ENCODE measurements at regions not wholly inside any gene's neighbourhood (a gene's known extent, or its start where the extent isn't known, plus 50 kb on each side); places are given as distances from the start of the nearest gene placed in this dataset.
A peak's percentile ranks its signal among the peaks of the same experiment; 100 is the strongest.

DNA sequence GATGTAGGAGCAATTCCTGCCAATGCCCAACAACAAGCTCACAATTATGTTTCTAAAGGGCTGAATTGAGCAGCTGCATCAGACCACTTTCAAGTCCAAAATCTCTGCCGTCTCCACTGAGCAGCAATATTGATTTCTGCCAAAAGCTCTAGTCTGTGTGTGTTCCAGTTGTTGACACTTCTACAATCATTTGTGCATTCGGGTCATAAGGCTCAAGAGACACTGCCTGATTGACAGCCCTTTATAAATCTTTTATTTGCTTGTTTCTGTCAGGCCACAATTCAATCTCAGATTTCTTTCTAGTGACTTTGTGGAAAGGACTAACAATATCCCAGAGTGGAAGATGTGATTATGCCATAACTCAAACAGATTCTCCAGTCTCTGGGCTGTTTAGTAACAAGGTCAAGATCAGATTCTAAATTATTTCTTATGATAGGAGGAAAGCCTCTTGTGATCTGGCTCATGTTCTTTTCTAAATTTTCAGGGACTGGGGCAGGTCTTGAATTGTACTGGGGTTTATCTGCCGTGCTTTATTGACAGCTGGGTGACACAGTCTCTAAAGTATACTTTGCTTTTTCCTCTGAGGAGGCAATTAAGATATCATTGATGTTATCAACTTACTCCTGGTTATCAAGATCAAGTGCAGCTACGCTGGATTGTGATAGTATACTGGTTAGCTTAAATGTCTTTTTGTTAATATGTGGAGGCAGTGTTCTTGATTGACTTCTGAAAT, 377.1 kb downstream of the CNTNAP4 start:
- Histone ChIP-seq H3K36me3 (ENCODE audit: insufficient read depth, insufficient read length, low read length) (no peaks in the 10 kb centered on the region), H3K9me3 (ENCODE audit: insufficient read depth, low read length) (no peaks in the 10 kb centered on the region), H3K4me3 (ENCODE audit: insufficient read length, low read depth) (no peak overlapping the region), H3K4me1 (ENCODE audit: insufficient read depth, insufficient read length) (no peaks in the 10 kb centered on the region), H3K9ac (ENCODE audit: insufficient read length, low read depth) (no peak overlapping the region), H3K27me3 (ENCODE audit: insufficient read depth, insufficient read length) (no peaks in the 10 kb centered on the region)
- DNase-seq (ENCODE audit: low read depth, low spot score): no peak
- TF ChIP-seq ZNF274 (IDR thresholded peaks at IDR 0.05; ENCODE audit: low read depth, low read length): no peak
- TF ChIP-seq YY1 (IDR thresholded peaks at IDR 0.05; ENCODE audit: insufficient read depth, insufficient read length): no peak
- no peak for TF ChIP-seq SUZ12 (IDR thresholded peaks at IDR 0.05; ENCODE audit: extremely low read depth, insufficient read depth, insufficient read length)

DNA sequence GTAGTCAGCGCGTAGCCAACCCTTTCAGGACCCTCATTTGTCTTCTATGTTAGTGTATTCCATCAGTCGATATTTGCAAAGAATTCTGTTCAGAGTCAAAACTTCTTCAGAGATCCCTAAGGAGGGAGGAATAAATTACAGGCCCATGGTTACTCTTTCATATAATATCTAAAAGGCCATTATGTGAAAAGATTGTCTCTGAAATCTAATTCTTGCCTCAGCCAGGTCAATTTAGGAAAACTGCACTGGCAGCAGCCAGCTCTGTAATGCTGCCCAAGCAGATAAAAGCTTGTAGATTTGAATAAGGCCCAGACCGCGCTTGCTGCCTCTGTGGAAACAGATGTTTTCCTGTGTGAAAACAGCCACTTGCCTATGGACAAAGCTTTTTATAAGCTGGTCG, 379.8 kb downstream of the CNTNAP4 start:
- no peak overlapping the region for H3K9ac ChIP-seq (ENCODE audit: insufficient read length, low read depth)
- no peak overlapping the region for H3K4me3 ChIP-seq (ENCODE audit: insufficient read length, low read depth)
- no peaks in the 10 kb centered on the region for H3K9me3 ChIP-seq (ENCODE audit: insufficient read depth, low read length)
- TF ChIP-seq ZNF274 (IDR thresholded peaks at IDR 0.05; ENCODE audit: low read depth, low read length) (no peak), YY1 (IDR thresholded peaks at IDR 0.05; ENCODE audit: insufficient read depth, insufficient read length) (no peak), SUZ12 (IDR thresholded peaks at IDR 0.05; ENCODE audit: extremely low read depth, insufficient read depth, insufficient read length) (no peak)
- no peaks in the 10 kb centered on the region for H3K4me1 ChIP-seq (ENCODE audit: insufficient read depth, insufficient read length)
- H3K36me3 ChIP-seq (ENCODE audit: insufficient read depth, insufficient read length, low read length): no peaks in the 10 kb centered on the region
- DNase-seq (ENCODE audit: low read depth, low spot score): no peak
- H3K27me3 ChIP-seq (ENCODE audit: insufficient read depth, insufficient read length): no peaks in the 10 kb centered on the region

DNA sequence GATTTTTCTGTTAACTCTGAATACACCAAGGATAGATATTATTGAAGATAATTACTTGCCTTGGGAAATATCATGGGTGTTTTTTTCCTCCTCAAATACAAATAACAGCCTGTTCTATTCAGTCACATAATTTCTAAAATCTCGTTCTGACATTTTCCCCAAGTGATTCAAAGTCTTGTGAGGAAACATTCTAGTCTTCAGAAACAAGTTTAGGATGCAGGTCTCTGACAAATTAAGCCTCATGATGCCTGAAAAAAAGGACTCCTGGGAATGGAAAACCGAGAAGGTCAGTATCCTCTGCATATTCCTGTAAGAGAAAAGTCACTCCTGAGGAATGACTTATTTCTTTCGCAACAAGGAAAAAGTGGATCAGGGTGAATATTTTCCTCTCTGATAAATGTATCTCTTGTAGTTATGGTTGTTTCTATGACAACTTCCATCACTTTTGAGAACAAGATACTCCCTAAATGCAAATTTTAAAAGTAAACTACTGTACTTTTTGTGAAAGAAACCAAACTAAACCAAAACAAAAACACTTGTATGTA, 384.6 kb downstream of the CNTNAP4 start:
- Histone ChIP-seq H3K9ac (ENCODE audit: insufficient read length, low read depth) (no peak overlapping the region), H3K27me3 (ENCODE audit: insufficient read depth, insufficient read length) (no peaks in the 10 kb centered on the region), H3K4me3 (ENCODE audit: insufficient read length, low read depth) (no peak overlapping the region), H3K36me3 (ENCODE audit: insufficient read depth, insufficient read length, low read length) (no peaks in the 10 kb centered on the region), H3K4me1 (ENCODE audit: insufficient read depth, insufficient read length) (no peaks in the 10 kb centered on the region), H3K9me3 (ENCODE audit: insufficient read depth, low read length) (no peaks in the 10 kb centered on the region)
- DNase-seq (ENCODE audit: low read depth, low spot score): no peak
- TF ChIP-seq SUZ12 (IDR thresholded peaks at IDR 0.05; ENCODE audit: extremely low read depth, insufficient read depth, insufficient read length) (no peak), ZNF274 (IDR thresholded peaks at IDR 0.05; ENCODE audit: low read depth, low read length) (no peak), YY1 (IDR thresholded peaks at IDR 0.05; ENCODE audit: insufficient read depth, insufficient read length) (no peak)

DNA sequence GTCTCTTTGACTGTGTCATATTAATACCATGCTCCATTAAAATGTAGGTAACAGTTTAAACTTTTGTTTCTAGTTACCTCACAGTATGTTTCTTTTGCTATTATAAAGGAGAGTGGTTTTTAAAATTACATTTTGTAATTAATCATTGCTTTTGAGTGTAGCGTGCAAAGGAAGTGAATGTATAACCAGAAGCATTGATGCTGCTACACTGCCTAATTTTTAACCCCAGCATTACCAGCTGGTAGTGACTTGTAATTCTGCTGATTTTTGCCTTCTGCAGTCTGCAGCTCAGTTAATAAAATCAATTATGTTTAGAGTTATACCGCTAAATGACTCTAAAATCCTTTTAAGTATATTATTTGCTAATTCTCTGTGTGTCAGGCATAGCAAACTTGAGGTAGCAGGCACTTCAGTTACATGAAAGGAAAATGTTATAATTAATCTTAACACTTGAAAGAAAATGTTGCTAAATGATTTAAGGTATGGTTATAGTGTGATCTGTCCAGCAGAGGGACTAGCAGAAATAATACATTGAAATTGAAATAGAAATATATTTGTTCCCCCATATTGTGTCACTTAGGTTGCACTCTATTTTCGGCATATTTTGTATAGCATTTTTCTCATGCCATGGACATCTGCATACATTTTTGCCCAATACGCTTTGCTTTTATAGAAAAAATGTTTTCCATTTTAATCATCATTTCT, 388.5 kb downstream of the CNTNAP4 start:
- Histone ChIP-seq H3K36me3 (ENCODE audit: insufficient read depth, insufficient read length, low read length) (no peaks in the 10 kb centered on the region), H3K9me3 (ENCODE audit: insufficient read depth, low read length) (no peaks in the 10 kb centered on the region), H3K27me3 (ENCODE audit: insufficient read depth, insufficient read length) (no peaks in the 10 kb centered on the region), H3K4me1 (ENCODE audit: insufficient read depth, insufficient read length) (no peaks in the 10 kb centered on the region), H3K9ac (ENCODE audit: insufficient read length, low read depth) (no peak overlapping the region), H3K4me3 (ENCODE audit: insufficient read length, low read depth) (no peak overlapping the region)
- DNase-seq (ENCODE audit: low read depth, low spot score): no peak
- TF ChIP-seq SUZ12 (IDR thresholded peaks at IDR 0.05; ENCODE audit: extremely low read depth, insufficient read depth, insufficient read length): no peak
- TF ChIP-seq ZNF274 (IDR thresholded peaks at IDR 0.05; ENCODE audit: low read depth, low read length): no peak
- no peak for TF ChIP-seq YY1 (IDR thresholded peaks at IDR 0.05; ENCODE audit: insufficient read depth, insufficient read length)

DNA sequence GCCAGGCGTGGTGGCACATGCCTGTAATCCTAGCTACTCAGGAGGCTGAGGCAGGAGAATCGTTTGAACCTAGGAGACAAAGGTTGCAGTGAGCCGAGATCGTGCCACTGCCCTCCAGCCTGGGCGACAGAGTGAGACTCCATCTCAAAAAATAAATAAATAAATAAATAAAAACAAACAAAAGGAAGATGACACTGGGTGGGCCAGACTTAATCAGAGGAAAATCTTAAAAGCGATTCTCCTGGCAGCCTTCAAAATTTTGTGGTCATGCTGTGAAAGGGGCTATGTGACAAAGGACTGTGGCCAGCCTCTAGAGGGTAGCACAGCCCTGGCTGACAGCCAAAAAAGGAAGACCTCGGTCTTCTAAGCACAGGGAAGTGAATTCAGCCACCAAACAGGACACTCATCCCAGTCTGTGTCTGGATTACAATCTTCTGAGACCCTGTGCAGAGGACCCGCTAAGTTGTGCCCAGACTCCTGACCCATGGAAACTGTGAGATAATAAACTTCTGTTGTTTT, 391.1 kb downstream of the CNTNAP4 start:
- TF ChIP-seq SUZ12 (IDR thresholded peaks at IDR 0.05; ENCODE audit: extremely low read depth, insufficient read depth, insufficient read length) (no peak), ZNF274 (IDR thresholded peaks at IDR 0.05; ENCODE audit: low read depth, low read length) (no peak), YY1 (IDR thresholded peaks at IDR 0.05; ENCODE audit: insufficient read depth, insufficient read length) (no peak)
- Histone ChIP-seq H3K27me3 (ENCODE audit: insufficient read depth, insufficient read length) (no peaks in the 10 kb centered on the region), H3K9ac (ENCODE audit: insufficient read length, low read depth) (no peak overlapping the region), H3K4me3 (ENCODE audit: insufficient read length, low read depth) (no peak overlapping the region), H3K9me3 (ENCODE audit: insufficient read depth, low read length) (no peaks in the 10 kb centered on the region), H3K4me1 (ENCODE audit: insufficient read depth, insufficient read length) (no peaks in the 10 kb centered on the region), H3K36me3 (ENCODE audit: insufficient read depth, insufficient read length, low read length) (no peaks in the 10 kb centered on the region)
- peak; percentile 33 for DNase-seq (ENCODE audit: low read depth, low spot score)

DNA sequence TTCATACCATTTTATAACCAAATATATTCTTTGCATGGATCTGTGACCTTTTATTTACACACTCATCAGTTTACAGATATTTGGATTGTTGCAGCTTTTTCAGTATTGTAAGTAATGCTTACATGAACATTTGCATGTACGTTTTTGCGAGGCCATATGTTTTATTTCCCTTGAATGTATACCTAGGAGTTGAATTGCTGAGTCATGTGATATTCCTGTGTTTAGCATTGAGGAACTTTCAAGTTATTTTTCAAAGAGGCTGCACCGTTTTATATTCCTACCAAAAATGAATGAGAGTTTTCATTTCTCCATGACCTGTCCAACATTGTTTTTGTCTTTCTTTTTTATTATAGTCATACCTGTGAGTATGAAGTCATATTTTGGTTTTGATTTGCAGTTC, 392.1 kb downstream of the CNTNAP4 start:
- TF ChIP-seq YY1 (IDR thresholded peaks at IDR 0.05; ENCODE audit: insufficient read depth, insufficient read length) (no peak), SUZ12 (IDR thresholded peaks at IDR 0.05; ENCODE audit: extremely low read depth, insufficient read depth, insufficient read length) (no peak), ZNF274 (IDR thresholded peaks at IDR 0.05; ENCODE audit: low read depth, low read length) (no peak)
- no peaks in the 10 kb centered on the region for H3K36me3 ChIP-seq (ENCODE audit: insufficient read depth, insufficient read length, low read length)
- DNase-seq (ENCODE audit: low read depth, low spot score): no peak
- H3K9me3 ChIP-seq (ENCODE audit: insufficient read depth, low read length): no peaks in the 10 kb centered on the region
- H3K9ac ChIP-seq (ENCODE audit: insufficient read length, low read depth): no peak overlapping the region
- H3K4me3 ChIP-seq (ENCODE audit: insufficient read length, low read depth): no peak overlapping the region
- no peaks in the 10 kb centered on the region for H3K4me1 ChIP-seq (ENCODE audit: insufficient read depth, insufficient read length)
- H3K27me3 ChIP-seq (ENCODE audit: insufficient read depth, insufficient read length): no peaks in the 10 kb centered on the region
